ENCODE measurements at regions not wholly inside any gene's neighbourhood (a gene's known extent, or its start where the extent isn't known, plus 50 kb on each side); places are given as distances from the start of the nearest gene placed in this dataset.

GRCh38 chr3:81929697-81930096 is 168.3 kb upstream of the GBE1 start (continued):
- TF ChIP-seq ZNF462 (CRISPR knock-in tag; IDR thresholded peaks at IDR 0.05), result no peak
- no peak for TF ChIP-seq REST (IDR thresholded peaks at IDR 0.05; ENCODE audit: unreplicated experiment)

- no peak for ATAC-seq
- Mint-ChIP-seq H3K9me3 (no peaks in the 10 kb centered on the region), H3K27me3 (ENCODE audit: insufficient read depth, low read depth, poor library complexity) (no peaks in the 10 kb centered on the region), H3K4me1 (no peaks in the 10 kb centered on the region; the same call in 2 of the 3 replicates), H3K27ac (no peak overlapping the region), H3K36me3 (ENCODE audit: low read depth) (no peaks in the 10 kb centered on the region), H3K4me3 (no peak overlapping the region)
- H3K27ac ChIP-seq (ENCODE audit: low read depth), result no peak overlapping the region
- H2AFZ ChIP-seq, result no peak overlapping the region
- H3K4me1 ChIP-seq (ENCODE audit: insufficient read depth), result no peaks in the 10 kb centered on the region
- no peaks in the 10 kb centered on the region for H4K20me1 ChIP-seq (replicated peaks; ENCODE audit: insufficient read depth)
- no peaks in the 10 kb centered on the region for H3K36me3 ChIP-seq (ENCODE audit: insufficient read depth)
- H3K79me2 ChIP-seq (replicated peaks; ENCODE audit: insufficient read depth), result no peaks in the 10 kb centered on the region
- H3K4me3 ChIP-seq, result no peak overlapping the region
- peaks cover 4% of the 10 kb centered on the region; the same call in 1 of the 2 replicates for H3K9me2 ChIP-seq (ENCODE audit: insufficient read depth)
- DNase-seq (ENCODE audit: low spot score), result no peak
- no peaks in the 10 kb centered on the region for H3F3A ChIP-seq (replicated peaks; ENCODE audit: low read depth)
- H3K27me3 ChIP-seq (ENCODE audit: insufficient read depth), result no peaks in the 10 kb centered on the region
- no peak overlapping the region for H3K4me2 ChIP-seq
- TF ChIP-seq JUNB (IDR thresholded peaks at IDR 0.05; ENCODE audit: unreplicated experiment) (no peak), REST (IDR thresholded peaks at IDR 0.05; ENCODE audit: unreplicated experiment) (no peak), CTCF (conservative IDR thresholded peaks at IDR 0.05; ENCODE audit: low read depth in 2 of 2) (no peak), NANOG (IDR thresholded peaks at IDR 0.05; ENCODE audit: borderline replicate concordance) (no peak), ZNF114 (CRISPR knock-in tag; IDR thresholded peaks at IDR 0.05) (no peak), CREB1 (CRISPR knock-in tag; IDR thresholded peaks at IDR 0.05; ENCODE audit: low read depth) (no peak)
Measured at GRCh38 chr3:81927811-81928210, 166.4 kb upstream of the GBE1 start.
